NCI-H1048 (cell line): ENCODE measurements at regions not wholly inside any gene's neighbourhood (a gene's known extent, or its start where the extent isn't known, plus 50 kb on each side); places are given as distances from the start of the nearest gene placed in this dataset.
"Not testable (repeated sequence)": the region's sequence is repeated elsewhere in the genome, so short reads cannot be mapped to it uniquely, and the experiment has no call there.

Source experiments
- DNase-seq: peaks from one replicate; lab custom pipeline; 2025; lab: John Stamatoyannopoulos, UW

GRCh38 chr1:149278156-149278555 lies 174.8 kb upstream of the NBPF9 start:
- DNase-seq, result not testable (repeated sequence)

DNA sequence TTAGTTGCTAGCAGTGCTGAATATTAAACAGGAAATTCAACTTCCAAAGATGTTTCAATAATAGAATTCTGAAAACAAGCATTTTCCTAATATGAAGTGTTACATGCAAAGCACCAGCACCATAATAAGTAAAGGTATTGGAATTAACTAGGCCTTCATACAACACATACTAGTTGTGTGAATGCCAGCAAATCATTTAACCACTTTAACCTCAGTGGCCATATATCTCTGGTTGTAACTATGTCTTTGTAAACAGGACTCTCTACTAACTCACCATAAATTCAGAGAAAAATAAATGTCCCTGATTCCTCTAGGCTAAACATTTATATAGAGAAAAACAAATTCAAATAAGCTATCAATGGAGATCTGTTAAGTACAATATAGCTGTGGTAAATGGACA lies 175.7 kb upstream of the NBPF9 start:
- not testable (repeated sequence) for DNase-seq

GRCh38 chr1:149279512-149279911 lies 176.2 kb upstream of the NBPF9 start:
- not testable (repeated sequence) for DNase-seq

DNA sequence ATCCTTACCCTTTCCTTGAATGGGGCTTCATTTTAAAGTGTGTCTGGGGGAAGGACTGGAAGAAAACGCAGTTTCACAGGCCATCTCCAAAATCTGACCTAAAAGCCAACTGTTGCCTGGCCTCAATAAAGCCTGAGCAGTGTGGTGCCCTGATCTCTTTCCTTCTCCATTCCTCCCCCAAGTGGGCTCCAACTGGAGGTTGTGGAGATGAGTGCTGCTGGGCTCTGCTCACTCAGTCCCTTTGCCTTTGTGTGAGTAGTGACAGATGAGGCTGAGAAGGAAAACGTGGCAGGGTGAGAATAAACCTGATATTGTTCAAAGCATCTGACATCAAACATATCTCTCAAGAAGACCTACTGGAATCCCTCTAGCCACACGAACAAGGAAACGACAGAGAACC lies 181.4 kb upstream of the NBPF9 start:
- not testable (repeated sequence) for DNase-seq

DNA sequence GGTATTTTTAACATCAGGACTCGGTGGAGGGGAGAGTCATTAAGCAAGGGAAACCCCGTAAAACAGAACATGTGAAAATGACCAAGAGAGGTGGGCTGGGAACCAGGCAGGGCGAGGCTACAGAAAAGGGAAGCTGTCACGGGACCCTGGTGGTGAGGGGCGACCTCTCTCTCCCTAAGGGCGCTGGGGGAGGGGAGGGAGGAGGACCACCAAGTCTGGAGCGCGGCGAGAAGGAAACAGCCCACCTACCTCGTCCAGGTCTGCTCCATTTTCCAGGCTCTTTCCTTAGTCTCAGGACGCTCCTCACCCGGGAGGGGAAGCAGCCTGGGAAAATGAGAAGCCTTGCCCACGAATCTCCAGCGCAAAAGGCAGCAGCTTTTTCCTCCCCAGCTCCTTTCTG lies 181.9 kb upstream of the NBPF9 start:
- DNase-seq, result not testable (repeated sequence)

DNA sequence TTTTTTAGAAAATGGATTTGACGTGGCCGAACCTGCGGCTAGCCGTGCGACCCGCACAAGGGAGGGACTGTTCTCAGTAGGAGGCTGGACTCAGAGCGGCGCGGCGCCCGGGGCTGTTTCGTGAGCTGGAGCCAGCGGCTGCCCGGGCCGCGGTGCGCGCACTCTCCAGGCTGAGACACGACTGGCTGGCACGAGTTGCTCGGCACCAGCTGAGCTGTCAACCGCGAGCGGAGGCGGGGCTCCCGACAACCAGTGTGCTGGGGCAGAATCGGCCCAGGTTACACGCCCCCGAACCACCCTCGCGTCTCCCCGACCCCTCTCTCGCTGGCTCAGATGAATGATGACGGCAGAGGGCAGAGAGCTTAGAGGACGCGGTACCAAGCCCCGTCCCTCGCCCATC lies 182.3 kb upstream of the NBPF9 start:
- DNase-seq, result not testable (repeated sequence)

- not testable (repeated sequence) for DNase-seq
These were observed 185.2 kb upstream of the NBPF9 start for GRCh38 chr1:149288580-149288979.

DNA sequence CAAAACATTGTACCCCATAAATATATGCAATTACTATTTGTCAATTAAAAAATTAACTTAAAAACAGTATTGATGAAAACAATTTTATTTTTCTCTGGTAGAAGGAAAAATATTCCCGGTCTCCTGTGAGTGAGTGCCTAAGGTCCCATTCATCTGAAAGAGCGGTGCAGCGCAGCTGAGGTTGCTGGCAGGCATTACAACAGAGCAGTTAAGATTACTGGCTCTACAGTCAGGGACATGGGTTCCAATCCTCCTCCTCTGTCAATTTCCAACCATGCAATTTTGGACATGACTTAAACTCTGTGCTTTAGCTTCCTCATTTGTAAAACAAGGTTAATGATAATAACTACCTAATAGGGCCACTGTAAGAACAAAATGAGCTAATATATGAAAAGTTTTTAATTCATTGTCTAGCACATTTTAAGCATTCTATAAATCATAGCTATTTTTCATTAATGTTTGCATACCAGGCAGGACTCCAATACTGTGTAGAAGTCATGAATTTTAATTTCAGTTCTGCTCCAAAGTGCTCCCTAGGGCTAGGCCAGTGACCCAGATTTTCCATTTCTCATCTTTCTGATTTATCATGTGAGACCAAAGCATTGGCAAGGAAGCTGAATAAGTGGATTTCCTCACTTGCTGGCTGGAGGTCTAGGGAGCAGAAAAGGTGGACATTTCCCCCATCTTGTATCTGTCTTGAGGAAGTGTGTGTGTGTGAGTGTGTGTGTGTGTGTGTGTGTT lies 174.2 kb upstream of the NBPF19 start:
- DNase-seq, result not testable (repeated sequence)

DNA sequence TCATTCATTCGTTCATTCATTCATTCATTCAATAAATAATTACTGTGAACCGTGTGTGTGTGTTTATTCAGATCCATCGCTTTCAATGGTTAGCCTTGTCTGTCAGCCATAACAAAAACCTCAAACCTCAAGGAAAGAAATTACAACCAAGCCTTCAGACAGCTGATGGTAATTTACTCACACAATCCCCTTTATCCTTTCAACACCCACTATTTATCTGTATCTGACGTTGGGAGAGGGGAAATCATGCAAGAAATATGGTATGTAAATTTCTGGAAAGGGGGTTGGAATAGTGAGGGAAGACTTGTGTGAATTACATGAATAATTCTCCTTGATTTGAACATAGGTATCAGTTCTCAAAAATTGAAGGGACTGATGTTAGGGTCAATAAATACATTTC lies 173.6 kb upstream of the NBPF19 start:
- DNase-seq, result not testable (repeated sequence)

- DNase-seq, result not testable (repeated sequence)
These were observed 170.0 kb upstream of the NBPF19 start for GRCh38 chr1:149304796-149305195.

DNA sequence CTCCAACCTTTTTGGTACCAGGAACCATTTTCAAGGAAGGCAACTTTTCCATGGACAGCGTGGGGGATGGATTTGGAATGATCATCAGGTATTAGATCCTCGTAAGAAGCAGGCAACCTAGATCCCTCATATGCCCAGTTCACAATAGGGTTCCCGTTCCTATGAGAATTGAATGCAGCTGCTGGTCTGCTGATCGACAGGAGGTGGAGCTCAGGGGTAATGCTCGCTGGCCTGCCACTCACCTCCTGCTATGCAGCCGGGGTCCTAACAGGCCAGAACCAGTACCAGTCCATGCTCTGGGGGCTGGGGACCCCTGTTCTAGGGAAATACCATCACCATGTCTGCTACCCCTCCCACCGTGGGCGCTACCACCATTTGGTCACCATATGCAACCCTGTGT lies 167.2 kb upstream of the NBPF19 start:
- not testable (repeated sequence) for DNase-seq

GRCh38 chr1:149314921-149315320 lies 159.9 kb upstream of the NBPF19 start:
- not testable (repeated sequence) for DNase-seq

DNA sequence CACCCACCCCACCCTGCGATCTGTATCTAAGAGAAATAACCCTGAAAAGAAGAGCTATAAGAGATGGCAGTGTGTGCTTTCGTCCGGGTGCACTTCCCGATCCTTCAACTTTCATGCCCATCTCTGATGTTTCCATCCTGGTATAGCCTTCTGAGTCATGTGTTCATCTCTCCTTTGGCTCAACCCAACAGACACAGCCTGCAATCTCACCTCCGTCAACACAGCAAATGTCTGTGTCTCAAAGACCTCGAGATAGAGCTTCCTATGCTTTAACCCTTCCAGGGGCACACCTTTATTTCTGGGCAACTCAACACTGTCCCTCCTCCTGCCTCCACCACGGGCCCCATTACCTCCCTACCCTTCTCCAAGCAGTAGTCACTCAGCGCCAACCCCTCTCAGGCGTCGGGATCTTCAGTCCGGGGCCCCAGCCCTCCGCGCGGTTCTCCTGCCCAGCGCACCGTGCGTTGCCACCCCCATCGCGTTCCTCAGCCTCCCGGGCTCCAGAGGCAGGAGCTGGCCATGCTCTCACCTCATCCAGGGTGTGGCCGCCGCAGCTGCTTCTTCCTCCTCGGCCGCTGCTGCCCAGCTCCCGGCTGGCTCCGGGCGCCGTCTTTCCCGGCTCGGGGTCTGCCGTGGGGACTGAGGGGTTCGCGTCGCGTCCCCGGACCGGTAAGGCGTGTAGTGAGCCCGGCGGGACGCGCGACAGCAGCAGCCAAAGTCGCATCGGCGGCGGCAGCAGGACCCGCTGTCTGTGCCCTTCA lies 153.7 kb upstream of the NBPF19 start:
- DNase-seq, result not testable (repeated sequence)

DNA sequence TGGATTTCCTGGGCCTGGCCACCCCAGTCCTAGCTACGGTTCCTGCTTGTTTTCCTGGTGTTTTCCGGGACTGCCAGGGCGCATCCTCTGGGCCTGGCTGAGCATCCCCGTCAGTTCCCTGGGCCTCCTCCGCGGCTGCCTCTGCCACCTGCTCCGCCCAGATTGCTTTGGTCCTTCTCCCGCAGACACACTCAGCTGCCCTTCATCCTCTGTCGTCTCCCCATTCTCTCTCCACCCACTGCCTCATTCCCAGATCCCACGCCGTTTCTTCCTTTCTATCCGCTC lies 153.2 kb upstream of the NBPF19 start:
- not testable (repeated sequence) for DNase-seq

DNA sequence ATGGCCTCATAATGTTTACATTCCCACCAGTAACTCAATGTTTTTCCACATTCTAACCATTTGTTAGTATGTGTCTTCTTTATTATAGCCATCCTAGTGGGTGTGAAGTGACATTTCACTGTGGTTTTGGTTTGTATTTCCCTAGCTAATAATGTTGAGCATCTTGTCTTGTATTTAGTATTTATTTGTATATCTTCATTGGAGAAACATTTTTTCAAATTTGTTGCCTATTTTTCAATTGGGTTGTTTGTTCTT lies 144.8 kb upstream of the NBPF19 start:
- not testable (repeated sequence) for DNase-seq

DNA sequence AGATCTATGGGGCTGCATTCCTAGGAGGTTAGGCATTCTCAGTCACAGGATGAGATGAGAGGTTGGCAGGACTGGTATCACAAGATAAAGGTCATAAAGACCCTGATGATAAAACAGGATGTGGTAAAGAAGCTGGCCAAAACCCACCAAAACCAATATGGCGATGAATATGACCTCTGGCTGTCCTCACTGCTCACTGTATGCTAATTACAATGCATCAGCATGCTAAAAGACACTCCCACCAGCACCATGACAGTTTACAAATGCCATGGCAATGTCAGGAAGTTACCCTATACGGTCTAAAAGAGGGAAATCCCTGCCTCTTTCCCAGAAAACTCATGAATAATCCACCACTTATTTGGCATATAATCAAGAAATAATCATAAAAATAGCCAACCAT lies 138.8 kb upstream of the NBPF19 start:
- DNase-seq, result not testable (repeated sequence)

DNA sequence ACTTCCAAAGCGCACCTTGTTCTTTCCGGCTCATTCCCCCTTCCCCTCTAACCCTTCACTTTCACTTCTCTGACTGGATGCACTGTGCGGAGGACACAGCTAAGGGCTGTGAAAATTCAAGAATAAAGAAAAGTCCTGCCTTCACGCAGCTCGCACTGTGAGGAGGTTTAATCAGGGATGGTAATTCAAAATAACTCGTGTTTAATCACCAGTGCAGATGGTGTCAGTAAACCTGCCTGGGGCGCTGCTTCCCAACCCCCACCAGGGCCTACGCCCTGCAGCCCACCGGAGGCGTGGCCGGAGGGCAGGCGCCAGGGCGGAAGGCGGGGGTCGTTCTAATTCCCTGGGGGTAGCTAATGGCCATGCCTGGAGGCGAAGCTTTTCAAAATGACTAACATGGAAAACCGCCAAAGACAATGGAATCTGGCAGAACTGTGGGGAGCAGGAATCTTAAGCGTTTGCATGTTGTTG lies 136.6 kb upstream of the NBPF19 start:
- not testable (repeated sequence) for DNase-seq

DNA sequence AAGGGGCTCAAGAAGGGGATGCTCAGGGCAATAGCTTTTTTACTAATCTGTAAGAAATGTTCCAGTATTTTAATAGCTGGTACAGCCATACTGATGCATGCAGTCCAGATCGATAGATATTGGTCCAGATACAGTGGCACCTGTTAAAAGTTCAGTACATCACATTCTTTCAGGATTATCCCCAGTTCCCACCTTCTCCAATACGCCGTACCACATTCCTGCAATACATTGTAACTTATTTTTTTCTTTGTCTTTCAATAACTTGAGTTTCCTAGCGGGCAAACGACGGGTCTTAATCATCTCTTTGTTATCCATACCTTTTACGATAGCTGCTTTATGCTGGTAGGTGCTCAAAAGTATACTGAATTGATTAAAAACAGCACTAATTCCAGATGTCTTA lies 136.1 kb upstream of the NBPF19 start:
- not testable (repeated sequence) for DNase-seq

GRCh38 chr1:149349448-149349847 lies 125.4 kb upstream of the NBPF19 start:
- not testable (repeated sequence) for DNase-seq

GRCh38 chr1:149352205-149352604 lies 122.6 kb upstream of the NBPF19 start:
- DNase-seq, result not testable (repeated sequence)

GRCh38 chr1:149354579-149354978 lies 120.3 kb upstream of the NBPF19 start:
- DNase-seq, result not testable (repeated sequence)

- not testable (repeated sequence) for DNase-seq
These were observed 119.1 kb upstream of the NBPF19 start for GRCh38 chr1:149355748-149356147.

DNA sequence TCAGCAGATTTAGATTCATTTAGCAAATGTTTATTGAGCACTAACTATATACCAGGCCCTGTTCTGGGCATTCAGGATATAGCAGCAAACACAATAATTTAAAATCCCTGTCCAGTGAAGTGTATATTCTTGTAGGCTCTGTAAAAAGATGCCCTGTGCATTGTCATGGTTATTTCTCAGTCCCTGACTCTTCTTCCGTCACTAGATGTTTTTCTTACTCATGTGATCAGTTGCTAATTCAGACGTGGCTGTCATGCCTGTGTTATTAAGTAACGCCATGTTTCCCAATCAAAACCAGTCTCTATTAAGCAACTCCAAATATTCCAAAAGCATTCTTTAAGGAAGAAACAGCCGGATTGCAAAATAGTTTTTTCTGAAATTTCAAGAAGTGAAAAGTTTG lies 118.7 kb upstream of the NBPF19 start:
- not testable (repeated sequence) for DNase-seq

DNA sequence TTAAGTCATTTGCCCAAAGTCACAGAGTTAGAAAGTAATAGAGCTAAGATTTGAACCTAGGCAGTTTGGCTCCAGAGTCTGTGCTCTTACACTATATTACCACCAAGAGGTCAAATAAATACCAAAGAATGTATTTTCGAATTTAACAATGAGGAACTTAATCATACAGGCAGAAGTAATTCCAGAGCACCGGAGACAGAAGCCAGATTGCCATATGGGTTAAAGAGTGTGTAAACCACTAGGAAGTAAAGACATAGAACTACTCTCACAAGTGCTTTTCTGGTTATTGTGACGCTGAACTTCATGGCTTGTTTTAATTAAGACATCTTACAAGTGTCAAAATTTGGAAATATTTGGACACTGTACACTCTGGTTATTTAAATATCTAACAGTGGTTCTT lies 114.5 kb upstream of the NBPF19 start:
- not testable (repeated sequence) for DNase-seq
